OCI-LY1 (cell line): ENCODE measurements at regions not wholly inside any gene's neighbourhood (a gene's known extent, or its start where the extent isn't known, plus 50 kb on each side); places are given as distances from the start of the nearest gene placed in this dataset.

Experiments
- H2AFZ ChIP-seq: fragments of 200-600 bp; sonication (generic), shearing (Covaris generic); 2 replicates; pipeline ENCODE4 v1.6.0; 2014; ENCODE audit warnings: antibody characterized with exemption, mild to moderate bottlenecking, low read length
- H3F3A ChIP-seq: fragments of 200-600 bp; sonication (generic), shearing (Covaris generic); 2 replicates; pipeline ENCODE4 v1.6.0; 2014; ENCODE audit warnings: mild to moderate bottlenecking, antibody characterized with exemption, low read length, moderate library complexity; ENCODE audit not compliant: insufficient read depth
- H3K27ac ChIP-seq: fragments of 200-600 bp; sonication (generic); 2 replicates; pipeline ENCODE4 v1.5.1; 2014; ENCODE audit warnings: low read length, mixed run types, mild to moderate bottlenecking, low read depth; ENCODE audit not compliant: poor library complexity, severe bottlenecking
- H3K27me3 ChIP-seq: fragments of 200-600 bp; sonication (generic); 2 replicates; pipeline ENCODE4 v1.6.0; 2014; ENCODE audit warnings: antibody characterized with exemption, mild to moderate bottlenecking, low read length, moderate library complexity; ENCODE audit not compliant: insufficient read depth
- H3K36me3 ChIP-seq: fragments of 200-600 bp; sonication (generic); 2 replicates; pipeline ENCODE4 v1.6.1; 2014; ENCODE audit warnings: mild to moderate bottlenecking, antibody characterized with exemption, low read length, moderate library complexity, mixed read lengths; ENCODE audit not compliant: insufficient read depth
- H3K4me1 ChIP-seq: fragments of 200-600 bp; sonication (generic); 2 replicates; pipeline ENCODE4 v1.5.1; 2014; ENCODE audit warnings: mild to moderate bottlenecking, low read length, moderate library complexity; ENCODE audit not compliant: insufficient read depth, severe bottlenecking
- H3K4me2 ChIP-seq: fragments of 200-600 bp; sonication (generic), shearing (Covaris generic); 2 replicates; pipeline ENCODE4 v1.6.1; 2014; ENCODE audit warnings: low read length
- H3K4me3 ChIP-seq: fragments of 200-600 bp; sonication (generic); 2 replicates; pipeline ENCODE4 v1.5.1; 2014; ENCODE audit warnings: low read length, low read depth, mild to moderate bottlenecking, mixed read lengths; ENCODE audit not compliant: poor library complexity, severe bottlenecking
- H3K79me2 ChIP-seq: fragments of 200-600 bp; shearing (Covaris generic); 2 replicates; pipeline ENCODE4 v1.6.1; 2016; ENCODE audit warnings: mixed run types, low read length, mixed read lengths; ENCODE audit not compliant: insufficient read depth
- H3K9ac ChIP-seq: fragments of 200-600 bp; sonication (generic), shearing (Covaris generic); 2 replicates; pipeline ENCODE4 v1.6.1; 2014; ENCODE audit warnings: mild to moderate bottlenecking, low read length, mixed read lengths
- H3K9me2 ChIP-seq: fragments of 200-600 bp; sonication (generic), shearing (Covaris generic); 2 replicates; pipeline ENCODE4 v1.6.1; 2014; ENCODE audit warnings: low read depth, mild to moderate bottlenecking, low read length, mixed read lengths
- H3K9me3 ChIP-seq: fragments of 200-600 bp; shearing (Covaris generic); 2 replicates; pipeline ENCODE4 v1.6.1; 2014; ENCODE audit warnings: low read length, mixed read lengths
- H4K20me1 ChIP-seq: fragments of 200-600 bp; sonication (generic), shearing (Covaris generic); 2 replicates; pipeline ENCODE4 v1.6.0; 2016; ENCODE audit warnings: mild to moderate bottlenecking, low read length; ENCODE audit not compliant: insufficient read depth
- EZH2 ChIP-seq: fragments of 200-600 bp; sonication (generic), shearing (Covaris generic); IDR thresholded peaks from 2 replicates; pipeline ENCODE4 v1.8.0; 2017; ENCODE audit warnings: borderline replicate concordance, mixed run types, mild to moderate bottlenecking, antibody characterized with exemption, low read length, moderate library complexity, mixed read lengths
- TF ChIP-seq, protein P1 (sequence below): fragments of 200-600 bp; sonication (generic), shearing (Covaris generic); IDR thresholded peaks from 2 replicates; pipeline ENCODE4 v1.5.1; 2017; ENCODE audit warnings: mild to moderate bottlenecking, antibody characterized with exemption, low read length, moderate library complexity, mixed read lengths

GRCh38 chr13:59414006-59414405, 749.7 kb downstream of the DIAPH3 start:
- H3K9me3 ChIP-seq, result no peaks in the 10 kb centered on the region
- no peak overlapping the region for H3K4me2 ChIP-seq
- no peaks in the 10 kb centered on the region for H3K27me3 ChIP-seq
- no peaks in the 10 kb centered on the region for H3K9me2 ChIP-seq
- TF ChIP-seq EZH2, result no peak
- TF ChIP-seq, protein P1, sequence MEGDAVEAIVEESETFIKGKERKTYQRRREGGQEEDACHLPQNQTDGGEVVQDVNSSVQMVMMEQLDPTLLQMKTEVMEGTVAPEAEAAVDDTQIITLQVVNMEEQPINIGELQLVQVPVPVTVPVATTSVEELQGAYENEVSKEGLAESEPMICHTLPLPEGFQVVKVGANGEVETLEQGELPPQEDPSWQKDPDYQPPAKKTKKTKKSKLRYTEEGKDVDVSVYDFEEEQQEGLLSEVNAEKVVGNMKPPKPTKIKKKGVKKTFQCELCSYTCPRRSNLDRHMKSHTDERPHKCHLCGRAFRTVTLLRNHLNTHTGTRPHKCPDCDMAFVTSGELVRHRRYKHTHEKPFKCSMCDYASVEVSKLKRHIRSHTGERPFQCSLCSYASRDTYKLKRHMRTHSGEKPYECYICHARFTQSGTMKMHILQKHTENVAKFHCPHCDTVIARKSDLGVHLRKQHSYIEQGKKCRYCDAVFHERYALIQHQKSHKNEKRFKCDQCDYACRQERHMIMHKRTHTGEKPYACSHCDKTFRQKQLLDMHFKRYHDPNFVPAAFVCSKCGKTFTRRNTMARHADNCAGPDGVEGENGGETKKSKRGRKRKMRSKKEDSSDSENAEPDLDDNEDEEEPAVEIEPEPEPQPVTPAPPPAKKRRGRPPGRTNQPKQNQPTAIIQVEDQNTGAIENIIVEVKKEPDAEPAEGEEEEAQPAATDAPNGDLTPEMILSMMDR, result no peak
- no peaks in the 10 kb centered on the region for H3K79me2 ChIP-seq
- H3K4me1 ChIP-seq, result no peaks in the 10 kb centered on the region
- H3K4me3 ChIP-seq, result no peak overlapping the region
- H3K9ac ChIP-seq, result no peak overlapping the region
- no peak overlapping the region for H3K27ac ChIP-seq
- H3K36me3 ChIP-seq, result no peaks in the 10 kb centered on the region
- no peak overlapping the region for H2AFZ ChIP-seq
- H3F3A ChIP-seq, result no peaks in the 10 kb centered on the region
- H4K20me1 ChIP-seq, result no peaks in the 10 kb centered on the region

DNA sequence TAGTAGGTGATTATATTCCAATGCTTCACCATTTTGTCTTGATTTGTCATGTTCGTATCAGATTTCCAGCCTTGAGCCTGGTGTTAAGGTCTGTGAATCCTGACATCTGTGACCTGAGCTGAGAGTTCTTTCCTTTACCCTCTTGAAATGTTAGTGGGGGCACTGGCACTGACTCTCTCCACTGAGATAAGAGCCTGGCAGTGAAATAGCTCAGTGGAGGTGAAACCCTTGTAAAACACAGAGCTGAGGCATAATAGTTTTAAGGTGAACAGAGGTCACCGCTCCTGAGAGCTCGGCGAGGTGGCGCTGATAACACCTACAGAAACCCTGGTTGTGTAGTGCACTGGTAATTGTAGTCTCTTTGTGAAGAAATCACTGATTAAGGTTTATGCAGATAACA, 748.2 kb downstream of the DIAPH3 start:
- H3K4me3 ChIP-seq, result no peak overlapping the region
- H3K4me1 ChIP-seq, result no peaks in the 10 kb centered on the region
- TF ChIP-seq, protein P1, result no peak
- TF ChIP-seq EZH2, result no peak
- no peaks in the 10 kb centered on the region for H3K36me3 ChIP-seq
- no peak overlapping the region for H3K4me2 ChIP-seq
- H3K9ac ChIP-seq, result no peak overlapping the region
- no peaks in the 10 kb centered on the region for H3K79me2 ChIP-seq
- no peaks in the 10 kb centered on the region for H3K27me3 ChIP-seq
- H3K27ac ChIP-seq, result no peak overlapping the region
- no peaks in the 10 kb centered on the region for H4K20me1 ChIP-seq
- H3K9me2 ChIP-seq, result no peaks in the 10 kb centered on the region
- no peak overlapping the region for H2AFZ ChIP-seq
- H3F3A ChIP-seq, result no peaks in the 10 kb centered on the region
- no peaks in the 10 kb centered on the region for H3K9me3 ChIP-seq

GRCh38 chr13:59416561-59416960, 747.2 kb downstream of the DIAPH3 start:
- H3K27ac ChIP-seq, result no peak overlapping the region
- no peaks in the 10 kb centered on the region for H3K9me3 ChIP-seq
- no peak for TF ChIP-seq EZH2
- TF ChIP-seq, protein P1, result no peak
- H3K4me3 ChIP-seq, result no peak overlapping the region
- no peaks in the 10 kb centered on the region for H3F3A ChIP-seq
- no peaks in the 10 kb centered on the region for H3K27me3 ChIP-seq
- H3K9me2 ChIP-seq, result no peaks in the 10 kb centered on the region
- no peak overlapping the region for H3K9ac ChIP-seq
- no peak overlapping the region for H3K4me2 ChIP-seq
- no peaks in the 10 kb centered on the region for H3K36me3 ChIP-seq
- H4K20me1 ChIP-seq, result no peaks in the 10 kb centered on the region
- H3K79me2 ChIP-seq, result no peaks in the 10 kb centered on the region
- no peak overlapping the region for H2AFZ ChIP-seq
- no peaks in the 10 kb centered on the region for H3K4me1 ChIP-seq
